OCI-LY3 (cell line): ENCODE measurements at regions not wholly inside any gene's neighbourhood (a gene's known extent, or its start where the extent isn't known, plus 50 kb on each side); places are given as distances from the start of the nearest gene placed in this dataset.

Source experiments
- H2AFZ ChIP-seq: fragments of 200-600, 300-600 bp; shearing (Covaris generic); 2 replicates; pipeline ENCODE4 v1.6.0; 2014; ENCODE audit warnings: antibody characterized with exemption, low read depth, low read length
- H3K27ac ChIP-seq: fragments of 200-600, 300-600 bp; sonication (generic); 2 replicates; pipeline ENCODE4 v1.5.1; 2014; ENCODE audit warnings: mild to moderate bottlenecking, low read length, moderate library complexity, mixed read lengths
- H3K27me3 ChIP-seq: fragments of 200-600, 300-600 bp; sonication (generic); 2 replicates; pipeline ENCODE4 v1.6.1; 2014; ENCODE audit warnings: low read depth, low read length, mixed read lengths
- H3K36me3 ChIP-seq: fragments of 200-600, 300-600 bp; sonication (generic); replicated peaks from 2 replicates; pipeline ENCODE3; 2014; ENCODE audit warnings: low read depth, low read length, mixed read lengths
- H3K4me1 ChIP-seq: fragments of 300-600, 200-600 bp; sonication (generic); 2 replicates; pipeline ENCODE4 v1.6.1; 2014; ENCODE audit warnings: low read length, mixed read lengths
- H3K4me2 ChIP-seq: fragments of 200-600, 300-600 bp; sonication (generic); 2 replicates; pipeline ENCODE4 v1.6.1; 2014; ENCODE audit warnings: low read length, mixed read lengths
- H3K4me3 ChIP-seq: fragments of 300-600, 200-600 bp; sonication (generic); 2 replicates; pipeline ENCODE4 v1.5.1; 2014; ENCODE audit warnings: antibody characterized with exemption, mild to moderate bottlenecking, low read length, moderate library complexity
- H3K79me2 ChIP-seq: fragments of 300-600, 200-600 bp; shearing (Covaris generic); 2 replicates; pipeline ENCODE4 v1.6.1; 2014; ENCODE audit warnings: mild to moderate bottlenecking, low read length, mixed read lengths
- H3K9ac ChIP-seq: fragments of 300-600, 200-600 bp; shearing (Covaris generic); 2 replicates; pipeline ENCODE4 v1.6.0; 2014; ENCODE audit warnings: mild to moderate bottlenecking, low read length, moderate library complexity
- H3K9me3 ChIP-seq: fragments of 200-600, 300-600 bp; shearing (Covaris generic); 2 replicates; pipeline ENCODE4 v1.6.1; 2014; ENCODE audit warnings: low read length, mixed read lengths; ENCODE audit not compliant: insufficient read depth
- H4K20me1 ChIP-seq: fragments of 200-600, 300-600 bp; sonication (generic); 2 replicates; pipeline ENCODE4 v1.6.1; 2016; ENCODE audit warnings: low read length, mixed read lengths; ENCODE audit not compliant: insufficient read depth
- CTCF ChIP-seq: fragments of 200-600, 300-600 bp; sonication (generic); IDR thresholded peaks from 2 replicates; pipeline ENCODE4 v1.5.1; 2014; ENCODE audit warnings: antibody characterized with exemption, low read length, low read depth
- EZH2phosphoT487 ChIP-seq: fragments of 200-600 bp; shearing (Covaris generic); IDR thresholded peaks from 2 replicates; pipeline ENCODE4 v1.6.1; 2018; ENCODE audit warnings: antibody characterized with exemption, mixed run types, low read depth

GRCh38 chr12:118884226-118884625, 97.1 kb upstream of the SRRM4 start:
- H2AFZ ChIP-seq: no peak overlapping the region
- no peaks in the 10 kb centered on the region for H4K20me1 ChIP-seq
- H3K9ac ChIP-seq: no peak overlapping the region
- H3K79me2 ChIP-seq: no peaks in the 10 kb centered on the region
- no peaks in the 10 kb centered on the region for H3K9me3 ChIP-seq
- no peak overlapping the region for H3K27ac ChIP-seq
- TF ChIP-seq CTCF (no peak), EZH2phosphoT487 (no peak)
- H3K4me1 ChIP-seq: no peaks in the 10 kb centered on the region
- no peak overlapping the region for H3K4me2 ChIP-seq
- H3K27me3 ChIP-seq: no peaks in the 10 kb centered on the region
- H3K4me3 ChIP-seq: no peak overlapping the region
- H3K36me3 ChIP-seq: no peaks in the 10 kb centered on the region

GRCh38 chr12:118900993-118901392, 80.3 kb upstream of the SRRM4 start:
- Histone ChIP-seq H3K36me3 (no peaks in the 10 kb centered on the region), H4K20me1 (no peaks in the 10 kb centered on the region), H3K4me1 (no peaks in the 10 kb centered on the region), H3K4me3 (no peak overlapping the region), H3K9me3 (no peaks in the 10 kb centered on the region), H2AFZ (no peak overlapping the region), H3K79me2 (no peaks in the 10 kb centered on the region), H3K4me2 (no peak overlapping the region), H3K9ac (no peak overlapping the region), H3K27ac (no peak overlapping the region), H3K27me3 (no peaks in the 10 kb centered on the region)
- TF ChIP-seq EZH2phosphoT487: no peak
- TF ChIP-seq CTCF: no peak

- Histone ChIP-seq H3K4me1 (no peaks in the 10 kb centered on the region), H3K27ac (no peak overlapping the region), H3K79me2 (no peaks in the 10 kb centered on the region), H4K20me1 (no peaks in the 10 kb centered on the region), H2AFZ (no peak overlapping the region), H3K4me2 (no peak overlapping the region), H3K4me3 (no peak overlapping the region), H3K9me3 (no peaks in the 10 kb centered on the region), H3K27me3 (no peaks in the 10 kb centered on the region), H3K36me3 (no peaks in the 10 kb centered on the region), H3K9ac (no peak overlapping the region)
- TF ChIP-seq EZH2phosphoT487 (no peak), CTCF (no peak)
Observed at GRCh38 chr12:118908811-118909210, 72.5 kb upstream of the SRRM4 start.

- H3K4me3 ChIP-seq: no peak overlapping the region
- no peaks in the 10 kb centered on the region for H3K27me3 ChIP-seq
- no peak overlapping the region for H3K9ac ChIP-seq
- H3K4me1 ChIP-seq: no peaks in the 10 kb centered on the region
- no peaks in the 10 kb centered on the region for H3K79me2 ChIP-seq
- no peaks in the 10 kb centered on the region for H3K9me3 ChIP-seq
- TF ChIP-seq EZH2phosphoT487 (no peak), CTCF (no peak)
- H2AFZ ChIP-seq: no peak overlapping the region
- H3K36me3 ChIP-seq: no peaks in the 10 kb centered on the region
- H3K4me2 ChIP-seq: no peak overlapping the region
- H3K27ac ChIP-seq: no peak overlapping the region
- H4K20me1 ChIP-seq: no peaks in the 10 kb centered on the region
Observed at GRCh38 chr12:118912697-118913270, 68.6 kb upstream of the SRRM4 start.
